Femur (tissue), 1 donor: ENCODE measurements at regions not wholly inside any gene's neighbourhood (a gene's known extent, or its start where the extent isn't known, plus 50 kb on each side); places are given as distances from the start of the nearest gene placed in this dataset.

Source experiments
- DNase-seq: peaks from one replicate; pipeline ENCODE4 v3.0.0-alpha.2; 2017

- DNase-seq, result no peak
These were observed 436.8 kb downstream of the BCL11B start for GRCh38 chr14:98835051-98835824.

- DNase-seq, result no peak
These were observed 436.2 kb downstream of the BCL11B start for GRCh38 chr14:98835825-98836100.

GRCh38 chr14:98840091-98840490 is 431.9 kb downstream of the BCL11B start:
- DNase-seq, result no peak

GRCh38 chr14:98840511-98840910 is 431.5 kb downstream of the BCL11B start:
- no peak for DNase-seq

- no peak for DNase-seq
These were observed 427.5 kb downstream of the BCL11B start for GRCh38 chr14:98844456-98844855.

- peak; percentile 30 for DNase-seq
These were observed 424.2 kb downstream of the BCL11B start for GRCh38 chr14:98847521-98848468.

- no peak for DNase-seq
These were observed 418.8 kb downstream of the BCL11B start for GRCh38 chr14:98853063-98853729.

GRCh38 chr14:98855926-98856715 is 415.9 kb downstream of the BCL11B start:
- DNase-seq, result no peak

- DNase-seq, result no peak
These were observed 413.8 kb downstream of the BCL11B start for GRCh38 chr14:98858158-98858557.

- DNase-seq, result no peak
These were observed 413.4 kb downstream of the BCL11B start for GRCh38 chr14:98858561-98858960.

GRCh38 chr14:98859301-98859700 is 412.7 kb downstream of the BCL11B start:
- DNase-seq, result no peak

- DNase-seq, result no peak
These were observed 407.8 kb downstream of the BCL11B start for GRCh38 chr14:98864211-98864610.

- no peak for DNase-seq
These were observed 404.9 kb downstream of the BCL11B start for GRCh38 chr14:98867146-98867545.

GRCh38 chr14:98867726-98868125 is 404.3 kb downstream of the BCL11B start:
- no peak for DNase-seq

GRCh38 chr14:98868866-98869265 is 403.1 kb downstream of the BCL11B start:
- no peak for DNase-seq

- no peak for DNase-seq
These were observed 400.2 kb downstream of the BCL11B start for GRCh38 chr14:98871796-98872195.

- DNase-seq, result no peak
These were observed 394.9 kb downstream of the BCL11B start for GRCh38 chr14:98877065-98877464.

- DNase-seq, result no peak
These were observed 393.7 kb downstream of the BCL11B start for GRCh38 chr14:98878282-98878681.

- DNase-seq, result no peak
These were observed 385.0 kb downstream of the BCL11B start for GRCh38 chr14:98886982-98887381.

GRCh38 chr14:98888281-98888680 is 383.7 kb downstream of the BCL11B start:
- DNase-seq, result no peak

GRCh38 chr14:98888927-98889835 is 382.8 kb downstream of the BCL11B start:
- DNase-seq, result no peak

GRCh38 chr14:98889836-98890185 is 382.2 kb downstream of the BCL11B start:
- DNase-seq, result no peak
